ENCODE measurements at regions not wholly inside any gene's neighbourhood (a gene's known extent, or its start where the extent isn't known, plus 50 kb on each side); places are given as distances from the start of the nearest gene placed in this dataset.

- CTCF ChIA-PET, result no interaction called here
- POLR2A ChIA-PET, result no interaction called here
- DNase-seq (ENCODE audit: extremely low spot score), result no peak
- TF ChIP-seq CTCF (IDR thresholded peaks at IDR 0.05; ENCODE audit: control extremely low read depth, extremely low read depth, low read depth, missing control alignments), result no peak
Observed at GRCh38 chr9:31996331-31996730, 388.1 kb upstream of the ACO1 start.

GRCh38 chr9:32004431-32005076 lies 379.9 kb upstream of the ACO1 start:
- ChIA-PET CTCF (no interaction called here), POLR2A (no interaction called here)
- no peak for TF ChIP-seq CTCF (IDR thresholded peaks at IDR 0.05; ENCODE audit: control extremely low read depth, extremely low read depth, low read depth, missing control alignments)
- DNase-seq (ENCODE audit: extremely low spot score), result no peak

GRCh38 chr9:32010322-32010721 lies 374.1 kb upstream of the ACO1 start:
- DNase-seq (ENCODE audit: extremely low spot score), result no peak
- no peak for TF ChIP-seq CTCF (IDR thresholded peaks at IDR 0.05; ENCODE audit: control extremely low read depth, extremely low read depth, low read depth, missing control alignments)
- CTCF ChIA-PET, result interaction anchor here (1.5 kb wide), 1 partner anchor 12 kb away, joined by 3 read pairs; no protein-coding TSS in a partner anchor
- POLR2A ChIA-PET, result no interaction called here

- TF ChIP-seq CTCF (IDR thresholded peaks at IDR 0.05; ENCODE audit: control extremely low read depth, extremely low read depth, low read depth, missing control alignments), result no peak
- POLR2A ChIA-PET, result no interaction called here
- CTCF ChIA-PET, result no interaction called here
- no peak for DNase-seq (ENCODE audit: extremely low spot score)
Observed at GRCh38 chr9:32011049-32011448, 373.4 kb upstream of the ACO1 start.

- ChIA-PET CTCF (no interaction called here), POLR2A (no interaction called here)
Observed at GRCh38 chr9:32015795-32016194, 368.6 kb upstream of the ACO1 start.

GRCh38 chr9:32045513-32045912 lies 338.9 kb upstream of the ACO1 start:
- POLR2A ChIA-PET, result no interaction called here
- CTCF ChIA-PET, result no interaction called here

More at GRCh38 chr9:32015795-32016194, 368.6 kb upstream of the ACO1 start:
- no peak for DNase-seq (ENCODE audit: extremely low spot score)
- no peak for TF ChIP-seq CTCF (IDR thresholded peaks at IDR 0.05; ENCODE audit: control extremely low read depth, extremely low read depth, low read depth, missing control alignments)

More at GRCh38 chr9:32045513-32045912, 338.9 kb upstream of the ACO1 start:
- DNase-seq (ENCODE audit: extremely low spot score), result no peak
- no peak for TF ChIP-seq CTCF (IDR thresholded peaks at IDR 0.05; ENCODE audit: control extremely low read depth, extremely low read depth, low read depth, missing control alignments)

All from GM10248 (cell line).